Keratinocyte (primary cell): ENCODE measurements at regions not wholly inside any gene's neighbourhood (a gene's known extent, or its start where the extent isn't known, plus 50 kb on each side); places are given as distances from the start of the nearest gene placed in this dataset.

ENCODE experiments used
- DNase-seq: peaks from one replicate; pipeline ENCODE4 v3.0.0-alpha.2; 2011; ENCODE audit warnings: low read depth, missing footprints, low spot score
- FAIRE-seq: peaks from 2 replicates; lab custom pipeline; 2011; peaks lifted over from hg19 to GRCh38; lab: Jason Lieb, UNC
- H2AFZ ChIP-seq: 2 replicates; pipeline ENCODE4 v1.6.0; 2012; ENCODE audit warnings: low read length, control low read depth, inconsistent platforms; ENCODE audit not compliant: control insufficient read depth
- H3K27ac ChIP-seq: 2 replicates; pipeline ENCODE4 v1.5.1; 2011; ENCODE audit warnings: low read length; ENCODE audit not compliant: control insufficient read depth, insufficient read depth
- H3K27me3 ChIP-seq: 3 replicates; pipeline ENCODE4 v1.6.0; 2011; ENCODE audit warnings: low read length; ENCODE audit not compliant: control insufficient read depth, insufficient read depth; ENCODE audit errors: extremely low read depth
- H3K36me3 ChIP-seq, 2 experiments: 2 replicates in 1 of 2; 3 replicates in 1 of 2; pipeline ENCODE4 v1.5.1; 2011; ENCODE audit warnings: low read length in 2 of 2, mild to moderate bottlenecking in 1 of 2; ENCODE audit not compliant: control insufficient read depth in 2 of 2, insufficient read depth in 2 of 2; ENCODE audit errors: extremely low read depth in 1 of 2
- H3K4me1 ChIP-seq: 3 replicates; pipeline ENCODE4 v1.5.1; 2011; ENCODE audit warnings: low read length; ENCODE audit not compliant: control insufficient read depth, insufficient read depth; ENCODE audit errors: extremely low read depth
- H3K4me2 ChIP-seq: 3 replicates; pipeline ENCODE4 v1.6.0; 2011; ENCODE audit warnings: low read depth, low read length; ENCODE audit not compliant: control insufficient read depth, insufficient read depth; ENCODE audit errors: extremely low read depth
- H3K4me3 ChIP-seq, 3 experiments: fragments of 200-600 bp in 1 of 3; sonication (generic) in 1 of 3; 2 replicates in 2 of 3; 3 replicates in 1 of 3; pipeline ENCODE4 v1.5.1; 2011 to 2016; ENCODE audit warnings: low read length in 3 of 3, mild to moderate bottlenecking in 3 of 3, control low read depth in 2 of 3, inconsistent platforms in 1 of 3, low read depth in 1 of 3, mixed read lengths in 1 of 3, mixed run types in 1 of 3, moderate library complexity in 1 of 3; ENCODE audit not compliant: control insufficient read depth in 2 of 3, insufficient read depth in 2 of 3; ENCODE audit errors: extremely low read depth in 1 of 3
- H3K79me2 ChIP-seq: 2 replicates; pipeline ENCODE4 v1.6.0; 2012; ENCODE audit warnings: low read length; ENCODE audit not compliant: control insufficient read depth, insufficient read depth
- H3K9ac ChIP-seq: 3 replicates; pipeline ENCODE4 v1.6.0; 2011; ENCODE audit warnings: low read length; ENCODE audit not compliant: control insufficient read depth, insufficient read depth; ENCODE audit errors: extremely low read depth
- H3K9me1 ChIP-seq: 3 replicates; pipeline ENCODE4 v1.6.0; 2011; ENCODE audit warnings: low read length; ENCODE audit not compliant: control insufficient read depth, insufficient read depth; ENCODE audit errors: extremely low read depth
- H3K9me3 ChIP-seq: 2 replicates; pipeline ENCODE4 v1.5.1; 2012; ENCODE audit warnings: low read depth, low read length; ENCODE audit not compliant: control insufficient read depth
- H4K20me1 ChIP-seq: 3 replicates; pipeline ENCODE4 v1.6.0; 2011; ENCODE audit warnings: low read length; ENCODE audit not compliant: control insufficient read depth, insufficient read depth; ENCODE audit errors: extremely low read depth
- CTCF ChIP-seq, 3 experiments: IDR thresholded peaks in 1 of 3; conservative IDR thresholded peaks in 1 of 3; optimal IDR thresholded peaks in 1 of 3; 2 replicates in 2 of 3; 3 replicates in 1 of 3; pipeline versions ENCODE3 to v1.5.1; 2011; ENCODE audit warnings: low read length in 3 of 3, mild to moderate bottlenecking in 3 of 3, moderate library complexity in 2 of 3, control low read depth in 1 of 3, inconsistent platforms in 1 of 3; ENCODE audit not compliant: insufficient read depth in 2 of 3; ENCODE audit errors: extremely low read depth in 1 of 3
- EZH2 ChIP-seq: IDR thresholded peaks from one replicate; pipeline ENCODE4 v1.6.1; 2012; ENCODE audit warnings: inconsistent platforms, mild to moderate bottlenecking, low read length, moderate library complexity
- dilution Hi-C: fragments of 300-500 bp; cut with MboI; formaldehyde crosslinking; loops from one replicate; pipeline ENCODE4 v1.7.0; 2020; ENCODE audit warnings: low sequenced_read_pairs; ENCODE audit not compliant: extremely low pct_ligation_motif_present

GRCh38 chr5:90109285-90109684 lies 300.3 kb downstream of the CETN3 start:
- dilution Hi-C loops: no loop called here
- Histone ChIP-seq H3K4me3 (no peak overlapping the region), H3K36me3 (no peaks in the 10 kb centered on the region), H3K9me1 (no peaks in the 10 kb centered on the region), H2AFZ (no peak overlapping the region), H3K9me3 (no peaks in the 10 kb centered on the region), H3K27me3 (no peaks in the 10 kb centered on the region), H4K20me1 (no peaks in the 10 kb centered on the region), H3K9ac (no peak overlapping the region), H3K4me1 (no peaks in the 10 kb centered on the region), H3K4me2 (no peak overlapping the region), H3K79me2 (no peaks in the 10 kb centered on the region), H3K27ac (no peak overlapping the region)
- no peak for DNase-seq
- TF ChIP-seq EZH2 (no peak), CTCF (optimal IDR thresholded peaks at IDR 0.05 in 1 of 3, IDR thresholded peaks at IDR 0.05 in 1 of 3, conservative IDR thresholded peaks at IDR 0.05 in 1 of 3; ENCODE audit: extremely low read depth in 1 of 3, insufficient read depth in 2 of 3, low read length in 3 of 3) (no peak)
- FAIRE-seq: no peak

GRCh38 chr5:90099099-90099498 lies 310.5 kb downstream of the CETN3 start:
- Histone ChIP-seq H2AFZ (no peak overlapping the region), H3K27me3 (no peaks in the 10 kb centered on the region), H3K4me2 (no peak overlapping the region), H3K4me3 (no peak overlapping the region), H4K20me1 (no peaks in the 10 kb centered on the region), H3K79me2 (no peaks in the 10 kb centered on the region), H3K27ac (no peak overlapping the region), H3K9me3 (no peaks in the 10 kb centered on the region), H3K9ac (no peak overlapping the region), H3K9me1 (no peaks in the 10 kb centered on the region), H3K4me1 (peaks cover 19% of the 10 kb centered on the region), H3K36me3 (no peaks in the 10 kb centered on the region)
- TF ChIP-seq EZH2 (no peak), CTCF (optimal IDR thresholded peaks at IDR 0.05 in 1 of 3, IDR thresholded peaks at IDR 0.05 in 1 of 3, conservative IDR thresholded peaks at IDR 0.05 in 1 of 3; ENCODE audit: extremely low read depth in 1 of 3, insufficient read depth in 2 of 3, low read length in 3 of 3) (no peak)
- dilution Hi-C loops: no loop called here
- FAIRE-seq (no peak), DNase-seq (no peak)
